Lung (tissue), 11 donors: ENCODE measurements at regions not wholly inside any gene's neighbourhood (a gene's known extent, or its start where the extent isn't known, plus 50 kb on each side); places are given as distances from the start of the nearest gene placed in this dataset.

Source experiments
- ATAC-seq: fragments of 200-7000 bp; cut with Tn5 transposase; one replicate; pipeline ENCODE4 v1.9.1; 2020; ENCODE audit warnings: moderate number of reproducible peaks; ENCODE audit not compliant: insufficient read depth, low FRiP score
- DNase-seq, 3 donors: peaks; one replicate each; pipeline ENCODE4 v3.0.0-alpha.2; 2013 to 2017
- H3K27ac ChIP-seq, 2 donors: one replicate each; pipeline ENCODE4 v1.5.1; 2013; ENCODE audit warnings: mild to moderate bottlenecking in 2 of 2, moderate library complexity in 2 of 2, control low read depth in 1 of 2, inconsistent platforms in 1 of 2, low read depth in 1 of 2, low read length in 1 of 2
- H3K27me3 ChIP-seq, 3 donors: one replicate each; pipeline ENCODE4 v1.5.1; 2013; ENCODE audit warnings: low read length in 2 of 3; ENCODE audit not compliant: control insufficient read depth in 3 of 3, insufficient read depth in 3 of 3
- H3K36me3 ChIP-seq, 4 donors: one replicate each; pipeline ENCODE4 v1.5.1; 2013; ENCODE audit warnings: low read length in 4 of 4, mild to moderate bottlenecking in 1 of 4, moderate library complexity in 1 of 4; ENCODE audit not compliant: control insufficient read depth in 4 of 4, insufficient read depth in 4 of 4
- H3K4me1 ChIP-seq, 5 donors: one replicate each; pipeline ENCODE4 v1.5.1; 2013; ENCODE audit warnings: low read length in 5 of 5, mild to moderate bottlenecking in 2 of 5, moderate library complexity in 1 of 5; ENCODE audit not compliant: control insufficient read depth in 5 of 5, insufficient read depth in 5 of 5
- H3K4me3 ChIP-seq: one replicate; pipeline ENCODE4 v1.5.1; 2013; ENCODE audit warnings: mild to moderate bottlenecking, control low read depth, moderate library complexity
- H3K9ac ChIP-seq, 2 donors: one replicate each; pipeline ENCODE4 v1.5.1; 2013; ENCODE audit warnings: low read length in 2 of 2, control low read depth in 1 of 2; ENCODE audit not compliant: insufficient read depth in 1 of 2
- H3K9me3 ChIP-seq, 4 donors: one replicate each; pipeline ENCODE4 v1.5.1; 2013; ENCODE audit warnings: low read length in 3 of 4, mild to moderate bottlenecking in 1 of 4, moderate library complexity in 1 of 4; ENCODE audit not compliant: control insufficient read depth in 4 of 4, insufficient read depth in 3 of 4
- WGBS, 2 donors: extraction: QIAGEN DNeasy Blood & Tissue Kit; methylation state at CpG; one replicate each; pipeline ENCODE4 v1.1.7; 2013; 5-methylcytosine and 5-hydroxymethylcytosine counted together
- TF ChIP-seq, protein P1 (sequence below): IDR thresholded peaks from 2 replicates; pipeline ENCODE4 v1.5.1; 2012; ENCODE audit warnings: mild to moderate bottlenecking; ENCODE audit errors: control extremely low read depth, extremely low read depth
- donor health status: control.
- donor health status: control.
- donor health status: Bipolar disorder and iron deficiency.
- donor health status: healthy.
- donor health status: DM: yes; HTN: yes; CAD: no.

DNA sequence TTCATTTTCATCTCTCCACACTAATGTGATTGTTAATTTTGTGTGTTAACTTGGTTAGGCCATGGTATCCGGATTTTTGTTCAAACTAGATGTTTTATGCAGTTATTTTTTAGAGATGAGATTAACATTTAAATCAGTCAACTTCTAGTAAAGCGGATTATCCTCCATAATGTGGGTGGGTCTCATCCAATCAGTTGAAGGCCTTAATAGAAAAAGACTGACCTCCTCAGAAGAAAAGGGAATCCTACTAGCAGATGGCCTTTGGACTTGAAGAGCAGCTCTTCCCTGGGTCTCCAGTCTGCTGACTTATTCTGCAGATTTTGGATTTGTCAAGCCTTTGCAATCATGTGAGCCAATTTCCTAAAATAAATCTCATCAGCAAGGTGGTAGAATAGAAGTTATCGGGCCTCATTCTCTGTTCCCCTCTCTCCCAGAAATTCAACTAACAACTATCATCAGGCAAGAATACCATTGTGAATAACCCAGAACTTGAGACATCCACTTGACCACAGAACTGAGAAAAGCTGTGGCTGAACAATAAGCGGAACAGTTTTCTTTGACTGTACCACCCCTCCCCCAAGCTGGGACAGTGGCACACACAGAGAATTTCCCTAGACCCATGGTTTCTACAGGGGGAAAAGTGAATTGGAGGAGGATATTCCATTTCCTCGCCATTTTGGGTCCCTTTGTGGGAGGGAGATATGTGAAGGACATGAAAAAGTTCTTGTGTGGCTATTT lies 323.0 kb downstream of the UTRN start:
- peaks cover 0 to 4% (median 1%) of the 10 kb centered on the region in 4 donors for H3K36me3 ChIP-seq
- no peak overlapping the region for H3K9ac ChIP-seq
- DNase-seq (no peak), ATAC-seq (no peak)
- H3K9me3 ChIP-seq, result no peaks in the 10 kb centered on the region
- TF ChIP-seq, protein P1, sequence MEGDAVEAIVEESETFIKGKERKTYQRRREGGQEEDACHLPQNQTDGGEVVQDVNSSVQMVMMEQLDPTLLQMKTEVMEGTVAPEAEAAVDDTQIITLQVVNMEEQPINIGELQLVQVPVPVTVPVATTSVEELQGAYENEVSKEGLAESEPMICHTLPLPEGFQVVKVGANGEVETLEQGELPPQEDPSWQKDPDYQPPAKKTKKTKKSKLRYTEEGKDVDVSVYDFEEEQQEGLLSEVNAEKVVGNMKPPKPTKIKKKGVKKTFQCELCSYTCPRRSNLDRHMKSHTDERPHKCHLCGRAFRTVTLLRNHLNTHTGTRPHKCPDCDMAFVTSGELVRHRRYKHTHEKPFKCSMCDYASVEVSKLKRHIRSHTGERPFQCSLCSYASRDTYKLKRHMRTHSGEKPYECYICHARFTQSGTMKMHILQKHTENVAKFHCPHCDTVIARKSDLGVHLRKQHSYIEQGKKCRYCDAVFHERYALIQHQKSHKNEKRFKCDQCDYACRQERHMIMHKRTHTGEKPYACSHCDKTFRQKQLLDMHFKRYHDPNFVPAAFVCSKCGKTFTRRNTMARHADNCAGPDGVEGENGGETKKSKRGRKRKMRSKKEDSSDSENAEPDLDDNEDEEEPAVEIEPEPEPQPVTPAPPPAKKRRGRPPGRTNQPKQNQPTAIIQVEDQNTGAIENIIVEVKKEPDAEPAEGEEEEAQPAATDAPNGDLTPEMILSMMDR, result no peak
- H3K27me3 ChIP-seq, result no peaks in the 10 kb centered on the region
- no peak overlapping the region for H3K4me3 ChIP-seq
- no peak overlapping the region for H3K27ac ChIP-seq
- H3K4me1 ChIP-seq, result peaks cover 0 to 5% (median 0%) of the 10 kb centered on the region in 5 donors
- 86 to 90% methylated on average over 5 of the region's 5 CpGs for WGBS, 2 donors

DNA sequence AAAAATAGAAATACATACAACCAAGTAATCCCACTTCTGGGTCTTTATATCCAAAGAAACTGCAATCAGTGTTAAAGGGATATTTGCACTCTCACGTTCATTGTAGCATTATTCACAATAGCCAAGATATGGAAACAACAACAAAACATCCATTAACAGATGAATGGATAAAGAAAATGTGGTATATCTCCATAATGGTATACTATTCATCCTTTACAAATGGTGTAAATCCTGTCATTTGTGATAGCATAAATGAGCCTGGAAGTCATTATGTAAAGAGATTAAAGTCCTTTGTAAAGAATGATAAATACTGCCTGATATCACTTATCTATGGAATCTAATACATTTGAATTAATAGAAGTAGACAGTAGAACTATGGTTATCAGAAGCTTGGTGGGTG lies 327.7 kb downstream of the UTRN start:
- H3K4me3 ChIP-seq, result no peak overlapping the region
- no peaks in the 10 kb centered on the region for H3K9me3 ChIP-seq
- 79 to 88% methylated on average over 1 of the region's 1 CpG for WGBS, 2 donors
- no peak overlapping the region for H3K9ac ChIP-seq
- TF ChIP-seq, protein P1, result no peak
- peaks cover 0 to 5% (median 0%) of the 10 kb centered on the region in 5 donors for H3K4me1 ChIP-seq
- ATAC-seq, result no peak
- H3K27me3 ChIP-seq, result no peaks in the 10 kb centered on the region
- DNase-seq, result no peak
- H3K27ac ChIP-seq, result no peak overlapping the region
- H3K36me3 ChIP-seq, result peaks cover 0 to 4% (median 1%) of the 10 kb centered on the region in 4 donors

GRCh38 chr6:144613859-144614258 lies 328.7 kb downstream of the UTRN start:
- DNase-seq (no peak), ATAC-seq (no peak)

More at GRCh38 chr6:144613859-144614258, 328.7 kb downstream of the UTRN start:
- Histone ChIP-seq H3K4me1 (no peaks in the 10 kb centered on the region), H3K27ac (no peak overlapping the region), H3K9me3 (no peaks in the 10 kb centered on the region), H3K4me3 (no peak overlapping the region), H3K36me3 (no peaks in the 10 kb centered on the region), H3K9ac (no peak overlapping the region), H3K27me3 (no peaks in the 10 kb centered on the region)
- WGBS, 2 donors, result 71 to 96% methylated on average over 2 of the region's 2 CpGs
- TF ChIP-seq, protein P1, result no peak
